ENCODE measurements at regions not wholly inside any gene's neighbourhood (a gene's known extent, or its start where the extent isn't known, plus 50 kb on each side); places are given as distances from the start of the nearest gene placed in this dataset.
"Not testable (repeated sequence)": the region's sequence is repeated elsewhere in the genome, so short reads cannot be mapped to it uniquely, and the experiment has no call there.

- no peak for DNase-seq (ENCODE audit: low read depth in 2 of 2)
These were observed 366.3 kb downstream of the MRPL39 start for GRCh38 chr21:25240974-25241373.

GRCh38 chr21:25234857-25235801 is 372.2 kb downstream of the MRPL39 start:
- no peak for DNase-seq (ENCODE audit: low read depth in 2 of 2)

- no peak for DNase-seq (ENCODE audit: low read depth in 2 of 2)
These were observed 386.3 kb downstream of the MRPL39 start for GRCh38 chr21:25220954-25221353.

- no peak for DNase-seq (ENCODE audit: low read depth in 2 of 2)
These were observed 387.1 kb downstream of the MRPL39 start for GRCh38 chr21:25220169-25220568.

- no peak for DNase-seq (ENCODE audit: low read depth in 2 of 2)
These were observed 391.4 kb downstream of the MRPL39 start for GRCh38 chr21:25215698-25216384.

- DNase-seq (ENCODE audit: low read depth in 2 of 2), result no peak
These were observed 392.6 kb downstream of the MRPL39 start for GRCh38 chr21:25214676-25215075.

GRCh38 chr21:25199944-25200343 is 407.3 kb downstream of the MRPL39 start:
- DNase-seq (ENCODE audit: low read depth in 2 of 2), result no peak

- DNase-seq (ENCODE audit: low read depth in 2 of 2), result no peak
These were observed 416.1 kb downstream of the MRPL39 start for GRCh38 chr21:25191141-25191540.

- DNase-seq (ENCODE audit: low read depth in 2 of 2), result no peak
These were observed 417.8 kb downstream of the MRPL39 start for GRCh38 chr21:25189497-25189896.

GRCh38 chr21:25188677-25189079 is 418.6 kb downstream of the MRPL39 start:
- no peak for DNase-seq (ENCODE audit: low read depth in 2 of 2)

GRCh38 chr21:25186273-25186672 is 421.0 kb downstream of the MRPL39 start:
- DNase-seq (ENCODE audit: low read depth in 2 of 2), result no peak

GRCh38 chr21:25183577-25183976 is 423.7 kb downstream of the MRPL39 start:
- DNase-seq (ENCODE audit: low read depth in 2 of 2), result no peak

GRCh38 chr21:25181690-25182089 is 425.6 kb downstream of the MRPL39 start:
- DNase-seq (ENCODE audit: low read depth in 2 of 2), result not testable (repeated sequence)

GRCh38 chr21:25179116-25179515 is 428.2 kb downstream of the MRPL39 start:
- no peak for DNase-seq (ENCODE audit: low read depth in 2 of 2)

- DNase-seq (ENCODE audit: low read depth in 2 of 2), result no peak
These were observed 430.5 kb downstream of the MRPL39 start for GRCh38 chr21:25176637-25177412.

- DNase-seq (ENCODE audit: low read depth in 2 of 2), result no peak
These were observed 431.3 kb downstream of the MRPL39 start for GRCh38 chr21:25175938-25176337.

- DNase-seq (ENCODE audit: low read depth in 2 of 2), result no peak
These were observed 435.8 kb downstream of the MRPL39 start for GRCh38 chr21:25171438-25171837.

- DNase-seq (ENCODE audit: low read depth in 2 of 2), result no peak
These were observed 436.6 kb downstream of the MRPL39 start for GRCh38 chr21:25170681-25171080.

- no peak for DNase-seq (ENCODE audit: low read depth in 2 of 2)
These were observed 437.9 kb downstream of the MRPL39 start for GRCh38 chr21:25169370-25169769.

GRCh38 chr21:25166904-25167303 is 440.4 kb downstream of the MRPL39 start:
- not testable (repeated sequence) for DNase-seq (ENCODE audit: low read depth in 2 of 2)

- no peak for DNase-seq (ENCODE audit: low read depth in 2 of 2)
These were observed 445.7 kb downstream of the MRPL39 start for GRCh38 chr21:25161571-25161970.

GRCh38 chr21:25155020-25155419 is 452.3 kb downstream of the MRPL39 start:
- not testable (repeated sequence) for DNase-seq (ENCODE audit: low read depth in 2 of 2)

All from stimulated activated CD4-positive, alpha-beta T cell treated with anti-CD3 and anti-CD28 coated beads, Interleukin-12 subunit alpha, Interleukin-12 subunit beta, amount 100 ng/mL, for 24 hours (primary cell).